HEK293 (cell line): ENCODE measurements at regions not wholly inside any gene's neighbourhood (a gene's known extent, or its start where the extent isn't known, plus 50 kb on each side); places are given as distances from the start of the nearest gene placed in this dataset.

Experiments used
- CTCF ChIA-PET: fragments of 350-600 bp; formaldehyde crosslinking; extraction: SDS; loops from one replicate; lab custom pipeline; 2021; ENCODE audit warnings: antibody characterized with exemption; lab: Yijun Ruan, JAX
- POLR2A ChIA-PET: fragments of 300-600 bp; formaldehyde crosslinking; extraction: SDS; loops from one replicate; lab custom pipeline; 2020; ENCODE audit warnings: antibody characterized with exemption, inconsistent platforms; lab: Yijun Ruan, JAX
- H3K27ac ChIP-seq: fragments of 200-500 bp; sonication (Bioruptor generic); 2 replicates; pipeline ENCODE4 v1.5.1; 2014; ENCODE audit warnings: low read depth, low read length, control low read depth, inconsistent platforms; ENCODE audit errors: extremely low read depth
- H3K36me3 ChIP-seq, 2 experiments: fragments of 200-500 bp in 1 of 2; sonication (Bioruptor generic) in 1 of 2; 1 replicate in 1 of 2; 2 replicates in 1 of 2; pipeline ENCODE4 v1.5.1; 2014 to 2017; ENCODE audit warnings: inconsistent platforms in 2 of 2, low read length in 2 of 2; ENCODE audit not compliant: control insufficient read depth in 2 of 2, insufficient read depth in 1 of 2
- H3K4me1 ChIP-seq: fragments of 200-500 bp; sonication (Bioruptor generic); 2 replicates; pipeline ENCODE4 v1.5.1; 2014; ENCODE audit warnings: mild to moderate bottlenecking, low read length, inconsistent platforms; ENCODE audit not compliant: control insufficient read depth, insufficient read depth
- H3K4me3 ChIP-seq: 2 replicates; pipeline ENCODE4 v1.5.1; 2011; ENCODE audit warnings: low read depth, mild to moderate bottlenecking, control low read depth, low read length, moderate library complexity
- H3K9me3 ChIP-seq: fragments of 200-500 bp; sonication (Bioruptor generic); 2 replicates; pipeline ENCODE4 v1.5.1; 2014; ENCODE audit warnings: low read depth, low read length, inconsistent platforms; ENCODE audit not compliant: control insufficient read depth, insufficient read depth
- PATZ1 ChIP-seq: fragments of 450-650 bp; formaldehyde crosslinking; IDR thresholded peaks from 2 replicates; pipeline ENCODE4 v1.5.1; 2016; ENCODE audit warnings: missing biosample characterization, missing genetic modification characterization
- PRDM2 ChIP-seq: fragments of 450-650 bp; formaldehyde crosslinking; IDR thresholded peaks from 2 replicates; pipeline ENCODE4 v1.5.1; 2016; ENCODE audit warnings: missing biosample characterization, missing genetic modification characterization, borderline replicate concordance
- SETDB1 ChIP-seq: IDR thresholded peaks from one replicate; pipeline ENCODE4 v1.6.1; 2017; ENCODE audit warnings: mild to moderate bottlenecking, low read length, moderate library complexity, mixed read lengths; ENCODE audit not compliant: insufficient read length
- TSHZ1 ChIP-seq: fragments of 450-650 bp; formaldehyde crosslinking; IDR thresholded peaks from 2 replicates; pipeline ENCODE4 v1.5.1; 2016; ENCODE audit warnings: missing biosample characterization, missing genetic modification characterization, borderline replicate concordance
- YY1 ChIP-seq: fragments of 450-650 bp; formaldehyde crosslinking; IDR thresholded peaks from 2 replicates; pipeline ENCODE4 v1.5.1; 2018; ENCODE audit warnings: missing biosample characterization, missing genetic modification characterization
- ZBTB49 ChIP-seq: fragments of 450-650 bp; formaldehyde crosslinking; IDR thresholded peaks from 2 replicates; pipeline ENCODE4 v1.5.1; 2016; ENCODE audit warnings: missing biosample characterization, missing genetic modification characterization, low read depth
- ZFP69B ChIP-seq: fragments of 450-650 bp; formaldehyde crosslinking; IDR thresholded peaks from 2 replicates; pipeline ENCODE4 v1.5.1; 2016; ENCODE audit warnings: missing biosample characterization, missing genetic modification characterization
- ZNF121 ChIP-seq: fragments of 450-650 bp; formaldehyde crosslinking; IDR thresholded peaks from 2 replicates; pipeline ENCODE4 v1.5.1; 2016; ENCODE audit warnings: missing biosample characterization, missing genetic modification characterization
- ZNF146 ChIP-seq: fragments of 450-650 bp; formaldehyde crosslinking; IDR thresholded peaks from 2 replicates; pipeline ENCODE4 v1.5.1; 2016; ENCODE audit warnings: missing biosample characterization, missing genetic modification characterization
- ZNF157 ChIP-seq: fragments of 450-650 bp; formaldehyde crosslinking; IDR thresholded peaks from 2 replicates; pipeline ENCODE4 v1.5.1; 2016; ENCODE audit warnings: missing biosample characterization, missing genetic modification characterization
- ZNF239 ChIP-seq: fragments of 450-650 bp; formaldehyde crosslinking; IDR thresholded peaks from 2 replicates; pipeline ENCODE4 v1.5.1; 2016; ENCODE audit warnings: missing biosample characterization, missing genetic modification characterization
- ZNF24 ChIP-seq: fragments of 450-650 bp; formaldehyde crosslinking; IDR thresholded peaks from 2 replicates; pipeline ENCODE4 v1.5.1; 2016; ENCODE audit warnings: missing biosample characterization, missing genetic modification characterization
- ZNF350 ChIP-seq: fragments of 450-650 bp; formaldehyde crosslinking; IDR thresholded peaks from 2 replicates; pipeline ENCODE4 v1.5.0; 2017; ENCODE audit warnings: missing biosample characterization, mild to moderate bottlenecking, missing genetic modification characterization
- ZNF394 ChIP-seq: fragments of 450-650 bp; formaldehyde crosslinking; IDR thresholded peaks from 2 replicates; pipeline ENCODE4 v1.5.1; 2016; ENCODE audit warnings: missing biosample characterization, missing genetic modification characterization, mild to moderate bottlenecking, moderate library complexity, borderline replicate concordance
- ZNF416 ChIP-seq: fragments of 450-650 bp; formaldehyde crosslinking; IDR thresholded peaks from 2 replicates; pipeline ENCODE4 v1.5.1; 2016; ENCODE audit warnings: missing biosample characterization, missing genetic modification characterization
- ZNF610 ChIP-seq: fragments of 450-650 bp; formaldehyde crosslinking; IDR thresholded peaks from 2 replicates; pipeline ENCODE4 v1.5.1; 2016; ENCODE audit warnings: missing biosample characterization, missing genetic modification characterization, borderline replicate concordance
- ZNF704 ChIP-seq: fragments of 450-650 bp; formaldehyde crosslinking; IDR thresholded peaks from 2 replicates; pipeline ENCODE4 v1.5.1; 2016; ENCODE audit warnings: missing biosample characterization, missing genetic modification characterization
- ZNF747 ChIP-seq: fragments of 450-650 bp; formaldehyde crosslinking; IDR thresholded peaks from 2 replicates; pipeline ENCODE4 v1.5.1; 2016; ENCODE audit warnings: missing biosample characterization, missing genetic modification characterization
- ZSCAN23 ChIP-seq: fragments of 450-650 bp; formaldehyde crosslinking; IDR thresholded peaks from 2 replicates; pipeline ENCODE4 v1.5.1; 2016; ENCODE audit warnings: missing biosample characterization, missing genetic modification characterization

- H3K9me3 ChIP-seq: no peaks in the 10 kb centered on the region
- H3K36me3 ChIP-seq: no peaks in the 10 kb centered on the region
- CTCF ChIA-PET: no interaction called here
- POLR2A ChIA-PET: no interaction called here
- H3K27ac ChIP-seq: no peak overlapping the region
- TF ChIP-seq SETDB1 (no peak), ZFP69B (no peak), ZNF704 (tag by site-specific recombination) (no peak), YY1 (tag by site-specific recombination) (no peak), PRDM2 (tag by site-specific recombination) (no peak), ZBTB49 (tag by site-specific recombination) (no peak), ZNF121 (no peak), ZNF24 (no peak), ZNF416 (tag by site-specific recombination) (no peak), ZNF610 (no peak), ZNF239 (tag by site-specific recombination) (no peak), ZNF157 (tag by site-specific recombination) (no peak)
- no peaks in the 10 kb centered on the region for H3K4me1 ChIP-seq
- no peak overlapping the region for H3K4me3 ChIP-seq
These were observed 239.7 kb upstream of the API5 start for GRCh38 chr11:43072096-43072495.

GRCh38 chr11:43072911-43073310, 238.9 kb upstream of the API5 start:
- no peaks in the 10 kb centered on the region for H3K9me3 ChIP-seq
- H3K27ac ChIP-seq: no peak overlapping the region
- ChIA-PET POLR2A (no interaction called here), CTCF (no interaction called here)
- H3K36me3 ChIP-seq: no peaks in the 10 kb centered on the region
- TF ChIP-seq ZNF747 (tag by site-specific recombination): no peak
- TF ChIP-seq ZSCAN23 (tag by site-specific recombination): no peak
- TF ChIP-seq ZNF394 (tag by site-specific recombination): no peak
- TF ChIP-seq ZNF350: no peak
- no peak for TF ChIP-seq TSHZ1 (tag by site-specific recombination)
- TF ChIP-seq PATZ1 (tag by site-specific recombination): no peak
- no peak for TF ChIP-seq ZNF146 (tag by site-specific recombination)
- H3K4me3 ChIP-seq: no peak overlapping the region
- no peaks in the 10 kb centered on the region for H3K4me1 ChIP-seq
